Sigmoid colon (tissue), 6 donors: ENCODE measurements at regions not wholly inside any gene's neighbourhood (a gene's known extent, or its start where the extent isn't known, plus 50 kb on each side); places are given as distances from the start of the nearest gene placed in this dataset.

ENCODE experiments used
- DNase-seq: peaks from one replicate; pipeline ENCODE4 v3.0.0-alpha.2; 2019
- H3K27ac ChIP-seq, 4 donors: fragments of 200-600 bp; sonication (generic); one replicate each; pipeline ENCODE4 v1.5.1; 2016 to 2019; ENCODE audit warnings: mild to moderate bottlenecking in 1 of 4
- H3K27me3 ChIP-seq, 3 donors: fragments of 200-600 bp; sonication (generic); one replicate each; pipeline ENCODE4 v1.5.1; 2019; ENCODE audit warnings: mild to moderate bottlenecking in 1 of 3
- H3K36me3 ChIP-seq, 4 donors: fragments of 200-600 bp; sonication (generic); one replicate each; pipeline ENCODE4 v1.5.1; 2016 to 2019
- H3K4me1 ChIP-seq, 4 donors: fragments of 200-600 bp; sonication (generic); one replicate each; pipeline ENCODE4 v1.5.1; 2017 to 2019
- H3K4me3 ChIP-seq, 4 donors: fragments of 200-600 bp; sonication (generic); one replicate each; pipeline ENCODE4 v1.5.1; 2017 to 2019; ENCODE audit warnings: mild to moderate bottlenecking in 2 of 4, moderate library complexity in 1 of 4
- H3K9me3 ChIP-seq, 4 donors: fragments of 200-600 bp in 3 of 4; sonication (generic) in 3 of 4; one replicate each; pipeline versions ENCODE4 v1.5.1 to v1.6.1; 2013 to 2019
- CTCF ChIP-seq, 4 experiments: fragments of 450-650 bp in 3 of 4; fragments of 200-600 bp in 1 of 4; IDR thresholded peaks; one replicate each; pipeline ENCODE4 v1.5.1; 2016 to 2019; ENCODE audit warnings: antibody characterized with exemption in 4 of 4, mild to moderate bottlenecking in 3 of 4, moderate library complexity in 2 of 4
- EP300 ChIP-seq, 4 donors: sonication (generic); formaldehyde crosslinking; IDR thresholded peaks; one replicate each; pipeline ENCODE4 v1.6.1; 2017; ENCODE audit warnings: antibody characterized with exemption in 4 of 4
- POLR2A ChIP-seq, 2 donors: fragments of 450-650 bp; IDR thresholded peaks; one replicate each; pipeline ENCODE4 v1.6.1; 2016; ENCODE audit warnings: antibody characterized with exemption in 2 of 2, mild to moderate bottlenecking in 2 of 2, moderate library complexity in 2 of 2
- POLR2AphosphoS5 ChIP-seq, 4 donors: sonication (generic); formaldehyde crosslinking; IDR thresholded peaks; one replicate each; pipeline ENCODE4 v1.6.1; 2017; ENCODE audit warnings: antibody characterized with exemption in 4 of 4
- WGBS, 2 donors: extraction: QIAGEN DNeasy Blood & Tissue Kit; methylation state at CpG; one replicate each; pipeline ENCODE4 v1.1.7; 2013; 5-methylcytosine and 5-hydroxymethylcytosine counted together
- intact Hi-C: fragments of 100-400 bp; cut with DNase I; formaldehyde crosslinking; loops from one replicate; pipeline ENCODE4 v1.15.1; 2023
- donor health status: healthy with polysubstance abuse.
- donor health status: healthy.

- no peak for DNase-seq
- 40 to 75% methylated on average over 5 of the region's 5 CpGs for WGBS, 2 donors
- Histone ChIP-seq H3K27me3 (no peaks in the 10 kb centered on the region), H3K9me3 (no peaks in the 10 kb centered on the region), H3K27ac (no peak overlapping the region), H3K36me3 (no peaks in the 10 kb centered on the region), H3K4me1 (peaks cover 0 to 13% (median 12%) of the 10 kb centered on the region in 4 donors), H3K4me3 (no peak overlapping the region)
- no peak for TF ChIP-seq EP300 (IDR thresholded peaks at IDR 0.05)
- TF ChIP-seq CTCF (IDR thresholded peaks at IDR 0.05), result no peak
- TF ChIP-seq POLR2A (IDR thresholded peaks at IDR 0.05), result no peak
- no peak for TF ChIP-seq POLR2AphosphoS5 (IDR thresholded peaks at IDR 0.05)
- intact Hi-C loops, result no loop called here
Observed at GRCh38 chr10:44168478-44168877, 216.4 kb downstream of the CXCL12 start.

DNA sequence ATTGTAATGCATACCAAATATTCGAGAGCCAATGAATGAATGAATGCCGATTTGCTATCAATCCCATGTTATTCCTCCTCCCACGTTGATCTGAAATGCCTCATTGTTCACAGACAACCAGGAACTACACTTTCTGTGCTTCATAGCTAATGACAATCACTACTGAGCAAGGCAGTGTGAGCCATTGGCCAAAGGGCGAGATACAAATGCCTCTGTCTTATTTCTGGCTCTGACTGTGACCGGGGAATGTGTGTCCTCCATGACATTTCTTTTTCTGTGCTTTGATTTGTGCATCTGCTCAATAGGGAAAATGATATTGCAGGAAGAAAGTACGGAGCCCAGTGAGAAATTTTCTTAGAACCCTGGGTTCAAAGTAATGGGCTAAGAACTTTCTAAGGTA is 217.1 kb downstream of the CXCL12 start:
- 74 to 80% methylated on average over 6 of the region's 6 CpGs for WGBS, 2 donors
- Histone ChIP-seq H3K36me3 (no peaks in the 10 kb centered on the region), H3K4me1 (peaks cover 0 to 6% (median 5%) of the 10 kb centered on the region in 4 donors), H3K9me3 (no peaks in the 10 kb centered on the region), H3K27me3 (no peaks in the 10 kb centered on the region), H3K4me3 (no peak overlapping the region), H3K27ac (no peak overlapping the region)
- TF ChIP-seq EP300 (IDR thresholded peaks at IDR 0.05) (no peak), CTCF (IDR thresholded peaks at IDR 0.05) (no peak), POLR2AphosphoS5 (IDR thresholded peaks at IDR 0.05) (no peak), POLR2A (IDR thresholded peaks at IDR 0.05) (no peak)
- DNase-seq, result no peak
- intact Hi-C loops, result no loop called here

DNA sequence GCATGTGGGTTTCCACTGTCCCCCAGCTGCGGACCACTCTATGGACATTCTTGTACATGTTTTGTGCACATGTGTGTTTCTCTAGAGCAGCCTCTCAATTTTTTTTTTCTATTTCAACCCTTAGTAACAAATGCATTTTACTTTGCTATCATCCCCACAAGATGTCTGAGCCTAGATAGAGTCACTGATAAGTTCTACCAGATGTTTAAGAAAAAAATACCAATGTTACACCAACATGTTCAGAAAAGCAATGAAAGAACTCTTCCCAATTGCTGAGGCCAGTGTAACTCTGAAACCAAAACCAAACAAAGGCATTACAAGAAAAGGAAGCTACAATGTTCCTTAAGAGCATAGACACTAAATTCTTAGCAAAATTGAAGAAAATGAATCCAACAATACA is 218.5 kb downstream of the CXCL12 start:
- WGBS, 2 donors, result 94 to 95% methylated on average over 1 of the region's 1 CpG
- H3K27ac ChIP-seq, result no peak overlapping the region
- DNase-seq, result no peak
- H3K4me1 ChIP-seq, result no peaks in the 10 kb centered on the region
- H3K4me3 ChIP-seq, result no peak overlapping the region
- TF ChIP-seq EP300 (IDR thresholded peaks at IDR 0.05) (no peak), POLR2AphosphoS5 (IDR thresholded peaks at IDR 0.05) (no peak)
- intact Hi-C loops, result no loop called here
- H3K27me3 ChIP-seq, result no peaks in the 10 kb centered on the region
- H3K36me3 ChIP-seq, result no peaks in the 10 kb centered on the region
- H3K9me3 ChIP-seq, result no peaks in the 10 kb centered on the region

DNA sequence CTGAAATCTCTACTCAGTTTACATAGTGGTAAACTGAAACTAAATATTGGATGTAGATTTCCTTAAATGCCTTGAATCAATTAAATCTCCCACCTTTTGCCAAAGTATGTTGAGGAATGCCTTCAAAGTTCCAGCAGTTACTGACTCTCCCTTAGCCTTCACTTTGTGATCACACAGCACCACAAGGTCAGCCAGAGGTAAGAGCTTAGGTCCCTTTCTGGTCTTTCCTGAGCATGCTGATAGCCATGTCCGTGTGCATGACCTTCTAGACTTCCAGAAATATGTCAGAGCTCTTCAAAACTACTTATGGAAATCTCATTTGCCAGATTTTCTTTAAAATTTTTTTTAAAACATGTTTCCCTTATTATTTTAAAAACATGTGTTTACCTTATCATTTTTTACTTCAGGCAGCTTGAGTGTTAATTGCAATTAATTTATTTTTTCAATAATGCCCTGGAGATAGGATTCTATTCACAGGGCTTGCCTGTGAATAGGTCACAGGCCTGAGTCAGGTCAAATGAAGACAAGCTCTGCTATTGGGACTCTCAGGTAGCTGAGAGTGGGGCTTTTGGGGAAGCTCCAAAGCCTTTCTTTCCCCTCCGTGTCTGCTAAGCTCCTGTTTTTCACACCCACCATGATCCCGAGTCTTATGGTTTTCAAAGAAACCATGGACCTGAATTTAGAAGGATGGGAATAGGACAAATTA is 220.5 kb downstream of the CXCL12 start:
- 81% methylated on average over 3 of the region's 3 CpGs for WGBS, 2 donors
- intact Hi-C loops, result no loop called here
- no peak overlapping the region for H3K4me3 ChIP-seq

DNA sequence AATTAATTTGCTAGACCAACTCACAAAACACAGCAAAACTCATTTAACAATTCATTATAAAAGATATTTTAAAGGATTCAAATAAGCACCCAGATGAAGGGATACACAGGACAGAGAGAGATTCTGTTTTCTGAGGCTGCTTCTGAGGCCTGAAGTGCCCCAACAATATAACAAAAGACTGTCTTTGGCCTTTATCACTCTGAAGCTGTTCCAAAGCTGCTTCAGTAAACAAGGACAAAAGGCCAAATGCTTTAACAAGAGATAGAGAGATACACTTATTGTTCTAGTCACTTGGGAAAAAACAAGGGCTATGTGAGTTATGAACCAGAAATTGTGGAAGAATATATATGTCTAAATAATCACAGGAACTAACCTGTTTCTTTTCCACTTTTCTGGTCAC is 223.7 kb downstream of the CXCL12 start:
- H3K27ac ChIP-seq, result no peak overlapping the region
- DNase-seq, result no peak
- peaks cover 0 to 4% (median 3%) of the 10 kb centered on the region in 4 donors for H3K9me3 ChIP-seq
- H3K4me3 ChIP-seq, result no peak overlapping the region
- no peaks in the 10 kb centered on the region for H3K27me3 ChIP-seq
- no peak for TF ChIP-seq EP300 (IDR thresholded peaks at IDR 0.05)
- no peak for TF ChIP-seq POLR2AphosphoS5 (IDR thresholded peaks at IDR 0.05)
- no peak for TF ChIP-seq CTCF (IDR thresholded peaks at IDR 0.05)
- TF ChIP-seq POLR2A (IDR thresholded peaks at IDR 0.05), result no peak
- no peaks in the 10 kb centered on the region for H3K36me3 ChIP-seq
- H3K4me1 ChIP-seq, result peaks cover 0 to 14% (median 0%) of the 10 kb centered on the region in 4 donors
- intact Hi-C loops, result no loop called here

More for the DNA sequence above, 220.5 kb downstream of the CXCL12 start:
- H3K27ac ChIP-seq, result no peak overlapping the region
- no peaks in the 10 kb centered on the region for H3K27me3 ChIP-seq
- TF ChIP-seq POLR2AphosphoS5 (IDR thresholded peaks at IDR 0.05) (no peak), POLR2A (IDR thresholded peaks at IDR 0.05) (no peak), CTCF (IDR thresholded peaks at IDR 0.05) (no peak), EP300 (IDR thresholded peaks at IDR 0.05) (no peak)
- H3K4me1 ChIP-seq, result peaks cover 0 to 14% (median 0%) of the 10 kb centered on the region in 4 donors
- no peak for DNase-seq
- H3K36me3 ChIP-seq, result no peaks in the 10 kb centered on the region
- no peaks in the 10 kb centered on the region for H3K9me3 ChIP-seq
